GM21717 (cell line): ENCODE measurements at regions not wholly inside any gene's neighbourhood (a gene's known extent, or its start where the extent isn't known, plus 50 kb on each side); places are given as distances from the start of the nearest gene placed in this dataset.

Experiments
- ATAC-seq: cut with Tn5 transposase; IDR thresholded peaks from one replicate; pipeline ENCODE4 v1.9.1; 2021; ENCODE audit warnings: mild to moderate bottlenecking, moderate library complexity; ENCODE audit not compliant: unreplicated experiment

DNA sequence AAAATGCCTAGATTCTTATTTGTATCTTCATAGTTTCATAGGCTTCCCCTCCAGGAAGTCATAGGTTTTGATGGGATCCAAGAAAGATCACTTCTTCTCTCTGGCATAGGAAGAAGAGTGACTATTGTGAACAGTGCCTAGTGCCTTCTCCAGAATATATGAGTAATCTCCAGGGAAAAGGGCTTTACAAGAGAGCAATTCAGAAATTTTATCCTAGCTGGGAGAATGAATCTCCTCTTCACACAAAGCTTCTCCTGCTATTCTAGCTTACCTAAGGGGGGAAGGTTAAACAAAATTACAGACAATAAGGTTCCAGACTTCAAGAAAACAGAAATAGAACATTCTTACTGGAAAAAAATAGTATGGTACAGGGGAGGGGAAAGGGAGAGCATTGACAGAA is 1193.3 kb upstream of the CDH6 start:
- no peak for ATAC-seq

- ATAC-seq = no peak
Measured at GRCh38 chr5:29995154-29995553, 1198.3 kb upstream of the CDH6 start.

DNA sequence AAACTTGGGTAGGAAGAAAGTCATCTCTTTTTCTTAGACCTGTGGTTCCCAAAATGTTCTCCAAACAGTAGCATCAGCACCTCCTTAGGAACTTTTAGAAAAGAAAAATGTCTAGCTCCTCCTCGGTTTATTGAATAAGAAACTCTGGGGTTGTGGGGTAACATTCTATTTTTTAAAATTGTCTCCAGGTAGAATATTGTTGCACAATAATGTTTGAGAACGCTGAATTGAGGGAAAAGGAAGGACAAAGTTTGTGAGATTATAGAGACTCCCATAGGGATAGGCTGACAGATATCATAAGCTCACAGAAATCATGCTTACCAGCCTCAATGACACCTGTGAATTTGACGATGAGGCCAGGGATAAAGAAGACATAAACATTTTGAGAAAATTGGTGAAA is 1199.0 kb upstream of the CDH6 start:
- no peak for ATAC-seq

DNA sequence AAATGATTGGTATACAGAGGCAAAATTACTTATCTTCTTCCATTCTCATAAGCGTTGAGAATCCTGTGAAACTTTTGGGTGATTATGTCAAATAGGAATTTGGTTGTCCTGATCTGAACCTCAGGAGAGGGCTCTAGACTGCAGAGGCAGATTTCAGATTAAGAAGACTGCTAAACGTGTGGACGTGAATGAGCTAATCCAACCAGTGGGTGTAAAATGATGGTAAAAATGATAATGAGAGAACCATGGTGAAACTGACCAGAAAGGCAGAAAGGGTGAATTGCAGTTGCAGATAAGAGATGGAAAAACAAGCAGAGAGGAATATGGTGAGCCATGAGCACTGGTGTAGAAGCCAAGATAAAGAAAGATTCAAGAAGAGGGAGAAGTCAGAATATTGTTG is 1200.2 kb upstream of the CDH6 start:
- no peak for ATAC-seq

DNA sequence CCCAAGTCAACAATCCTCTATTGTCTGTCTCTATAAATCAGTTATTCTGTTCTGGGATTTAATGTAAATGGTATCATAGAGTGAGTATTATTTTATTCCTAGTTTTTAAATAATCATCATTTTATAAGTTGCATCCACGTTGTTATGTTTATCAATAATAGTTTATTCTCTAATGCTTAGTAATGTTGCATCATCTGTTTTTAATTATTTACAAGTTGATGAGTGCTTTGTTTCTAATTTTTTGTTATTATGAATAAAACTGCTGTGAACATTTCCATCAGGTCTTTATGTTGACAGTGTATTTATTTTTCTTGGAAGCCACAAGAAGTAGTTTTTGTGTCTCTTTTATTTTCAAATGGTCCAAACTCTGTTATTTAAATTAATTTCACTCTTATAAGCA is 1201.2 kb upstream of the CDH6 start:
- ATAC-seq = no peak

- no peak for ATAC-seq
Measured at GRCh38 chr5:29990681-29991080, 1202.8 kb upstream of the CDH6 start.

DNA sequence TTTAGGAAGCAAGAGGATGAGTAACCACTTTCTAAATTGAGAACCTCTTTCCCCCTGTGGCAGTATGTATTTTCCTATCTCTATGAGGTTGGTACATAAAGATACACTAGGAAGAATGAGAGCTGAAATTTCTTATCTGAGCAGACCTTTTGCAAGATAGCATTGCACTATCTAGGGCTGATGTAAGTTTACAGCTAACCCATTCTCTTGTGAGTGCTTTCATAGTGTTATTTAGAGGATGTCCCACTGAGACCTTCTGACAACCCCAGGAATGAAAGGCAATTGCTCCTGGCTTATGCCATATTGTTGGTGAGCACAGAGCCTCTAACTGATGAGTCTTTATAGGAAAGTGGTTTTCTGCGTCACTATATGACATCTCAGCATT is 1209.3 kb upstream of the CDH6 start:
- no peak for ATAC-seq

GRCh38 chr5:29983528-29984155 is 1209.8 kb upstream of the CDH6 start:
- ATAC-seq = no peak

DNA sequence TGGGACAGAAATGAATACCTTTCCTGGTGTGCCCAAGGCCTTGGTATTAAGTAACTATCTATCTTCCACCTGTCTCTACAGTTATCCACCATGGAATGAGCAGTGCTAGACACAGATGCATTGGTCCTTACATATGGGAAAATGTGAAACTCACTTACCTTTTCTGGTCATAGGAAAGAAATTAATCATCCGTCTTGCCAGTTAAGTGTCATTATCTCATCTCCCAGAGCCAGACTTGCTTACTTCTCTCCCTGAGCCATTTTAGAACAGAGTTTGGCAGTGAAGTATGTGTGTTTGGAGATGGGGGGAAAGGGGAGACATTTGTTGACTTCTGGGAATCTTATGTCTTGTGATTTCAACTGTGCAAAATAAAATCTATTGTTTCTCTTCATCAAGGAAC is 1211.0 kb upstream of the CDH6 start:
- no peak for ATAC-seq

- ATAC-seq = no peak
Measured at GRCh38 chr5:29972597-29972996, 1220.9 kb upstream of the CDH6 start.

- ATAC-seq = no peak
Measured at GRCh38 chr5:29963956-29964355, 1229.5 kb upstream of the CDH6 start.

DNA sequence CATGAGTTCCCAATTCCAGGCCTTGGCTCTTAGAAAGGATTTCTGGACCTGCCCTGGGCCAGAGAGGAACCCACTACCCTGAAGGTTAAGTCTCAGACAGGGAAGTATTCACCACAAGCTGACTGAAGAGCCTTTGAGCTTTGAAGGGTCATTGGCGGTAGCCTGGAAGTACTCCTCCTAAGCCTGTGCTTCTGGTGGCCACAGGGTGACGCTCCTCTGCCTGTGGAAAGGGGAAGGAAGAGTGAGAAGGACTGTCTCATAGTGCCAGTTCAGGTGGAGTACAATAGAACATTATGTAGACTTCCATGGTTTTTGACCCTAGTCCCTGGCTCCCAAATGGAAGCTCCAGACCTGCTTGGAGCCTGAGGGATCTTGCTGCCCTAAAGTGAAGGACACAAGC is 1233.2 kb upstream of the CDH6 start:
- ATAC-seq = no peak

DNA sequence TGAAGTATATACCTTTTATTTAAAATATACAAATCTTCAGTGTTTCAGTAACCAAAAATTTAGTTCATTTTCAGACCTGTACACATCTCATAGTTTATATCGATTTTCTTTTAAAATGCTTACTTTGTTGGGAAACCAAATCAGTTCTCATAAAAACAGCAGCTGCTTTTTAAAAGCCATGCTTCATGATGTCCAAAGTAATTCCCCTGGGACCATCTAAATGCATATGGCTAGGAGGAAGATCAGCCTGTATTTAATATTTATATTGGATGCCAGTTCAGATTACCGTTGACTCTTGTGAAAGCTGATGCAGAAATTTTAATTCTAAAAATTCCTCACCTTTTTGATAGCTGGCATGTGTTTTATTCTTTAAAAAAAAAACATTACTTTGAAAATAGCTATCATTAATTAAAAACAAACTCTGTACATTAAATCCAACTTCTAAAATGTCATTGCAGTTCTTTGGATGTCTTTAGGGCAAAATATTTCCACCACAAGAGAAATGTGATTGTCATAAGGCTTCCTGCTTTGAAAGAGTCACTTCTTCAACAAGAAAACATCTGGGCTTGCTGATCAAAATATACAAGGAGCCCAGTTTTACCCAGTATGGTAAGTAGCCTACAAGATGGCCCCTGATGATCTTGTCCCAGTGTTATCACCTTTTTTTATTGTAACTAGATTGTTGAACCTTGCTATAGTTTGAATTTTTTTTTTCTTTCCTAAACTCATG is 1242.9 kb upstream of the CDH6 start:
- no peak for ATAC-seq

DNA sequence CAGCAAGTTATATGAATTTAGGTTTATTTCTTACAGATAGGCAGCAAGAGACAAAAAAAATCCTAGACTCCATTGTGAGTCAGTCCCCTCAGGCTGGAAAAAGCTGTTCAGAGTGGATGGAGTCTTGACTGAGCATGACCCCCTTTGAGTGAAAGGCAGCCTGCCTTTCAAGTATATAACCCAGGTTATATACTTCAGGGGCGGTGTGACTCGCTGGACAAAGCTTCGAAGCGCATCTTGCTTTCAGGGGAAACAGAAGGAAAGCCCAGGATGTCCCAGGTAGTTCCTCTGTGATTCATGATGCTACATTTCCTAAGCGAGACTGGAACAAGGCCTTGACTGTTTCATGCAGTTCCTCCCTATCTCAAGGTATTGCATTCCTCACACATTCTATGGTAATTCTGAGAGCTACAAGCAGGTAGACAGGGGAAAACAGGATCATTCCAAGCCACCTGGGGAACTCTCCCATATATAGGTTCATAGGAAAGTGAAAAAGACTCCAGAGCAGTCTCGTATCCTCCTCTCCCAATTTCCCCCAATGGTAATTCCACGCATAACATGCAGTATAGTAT is 1244.1 kb upstream of the CDH6 start:
- ATAC-seq = no peak

GRCh38 chr5:29944327-29944726 is 1249.2 kb upstream of the CDH6 start:
- no peak for ATAC-seq

GRCh38 chr5:29942089-29942488 is 1251.4 kb upstream of the CDH6 start:
- ATAC-seq = no peak

- no peak for ATAC-seq
Measured at GRCh38 chr5:29939988-29940387, 1253.5 kb upstream of the CDH6 start.

- ATAC-seq = no peak
Measured at GRCh38 chr5:29935371-29935770, 1258.1 kb upstream of the CDH6 start.

GRCh38 chr5:29930316-29930715 is 1263.2 kb upstream of the CDH6 start:
- ATAC-seq = no peak

GRCh38 chr5:29924107-29924506 is 1269.4 kb upstream of the CDH6 start:
- no peak for ATAC-seq

- no peak for ATAC-seq
Measured at GRCh38 chr5:29905626-29906353, 1287.7 kb upstream of the CDH6 start.

GRCh38 chr5:29902859-29903258 is 1290.6 kb upstream of the CDH6 start:
- no peak for ATAC-seq
